ENCODE measurements at regions not wholly inside any gene's neighbourhood (a gene's known extent, or its start where the extent isn't known, plus 50 kb on each side); places are given as distances from the start of the nearest gene placed in this dataset.

GRCh38 chr4:166538491-166539005 lies 665.5 kb downstream of the TLL1 start:
- no peak for TF ChIP-seq EZH2 (IDR thresholded peaks at IDR 0.05; ENCODE audit: borderline replicate concordance)
- TF ChIP-seq, protein P1, sequence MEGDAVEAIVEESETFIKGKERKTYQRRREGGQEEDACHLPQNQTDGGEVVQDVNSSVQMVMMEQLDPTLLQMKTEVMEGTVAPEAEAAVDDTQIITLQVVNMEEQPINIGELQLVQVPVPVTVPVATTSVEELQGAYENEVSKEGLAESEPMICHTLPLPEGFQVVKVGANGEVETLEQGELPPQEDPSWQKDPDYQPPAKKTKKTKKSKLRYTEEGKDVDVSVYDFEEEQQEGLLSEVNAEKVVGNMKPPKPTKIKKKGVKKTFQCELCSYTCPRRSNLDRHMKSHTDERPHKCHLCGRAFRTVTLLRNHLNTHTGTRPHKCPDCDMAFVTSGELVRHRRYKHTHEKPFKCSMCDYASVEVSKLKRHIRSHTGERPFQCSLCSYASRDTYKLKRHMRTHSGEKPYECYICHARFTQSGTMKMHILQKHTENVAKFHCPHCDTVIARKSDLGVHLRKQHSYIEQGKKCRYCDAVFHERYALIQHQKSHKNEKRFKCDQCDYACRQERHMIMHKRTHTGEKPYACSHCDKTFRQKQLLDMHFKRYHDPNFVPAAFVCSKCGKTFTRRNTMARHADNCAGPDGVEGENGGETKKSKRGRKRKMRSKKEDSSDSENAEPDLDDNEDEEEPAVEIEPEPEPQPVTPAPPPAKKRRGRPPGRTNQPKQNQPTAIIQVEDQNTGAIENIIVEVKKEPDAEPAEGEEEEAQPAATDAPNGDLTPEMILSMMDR (IDR thresholded peaks at IDR 0.05; ENCODE audit: poor library complexity), result no peak
